ENCODE measurements at regions not wholly inside any gene's neighbourhood (a gene's known extent, or its start where the extent isn't known, plus 50 kb on each side); places are given as distances from the start of the nearest gene placed in this dataset.

GRCh38 chr18:78319961-78320360, 659.7 kb upstream of the SALL3 start:
- ATAC-seq = no peak

DNA sequence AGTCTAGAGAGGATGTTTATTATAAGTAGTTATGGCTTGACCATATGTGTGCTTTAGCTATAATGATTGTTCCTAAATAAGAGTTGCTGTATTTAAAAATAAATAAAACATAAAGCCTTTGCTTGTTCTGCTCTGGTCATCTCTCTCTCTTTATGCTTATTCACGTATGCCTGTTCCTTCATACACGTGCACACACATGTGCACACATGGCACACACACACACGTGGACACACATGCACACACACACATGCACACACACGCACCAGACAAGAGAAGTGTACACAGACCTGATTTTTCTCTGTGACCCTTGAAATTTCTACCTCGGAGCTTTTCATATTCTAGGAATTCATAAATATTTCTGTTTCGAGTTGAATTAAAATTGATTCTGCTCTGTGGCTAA, 658.2 kb upstream of the SALL3 start:
- ATAC-seq = no peak
- TF ChIP-seq ZFP3 (CRISPR knock-in tag; IDR thresholded peaks at IDR 0.05) = no peak
- TF ChIP-seq, protein P1, sequence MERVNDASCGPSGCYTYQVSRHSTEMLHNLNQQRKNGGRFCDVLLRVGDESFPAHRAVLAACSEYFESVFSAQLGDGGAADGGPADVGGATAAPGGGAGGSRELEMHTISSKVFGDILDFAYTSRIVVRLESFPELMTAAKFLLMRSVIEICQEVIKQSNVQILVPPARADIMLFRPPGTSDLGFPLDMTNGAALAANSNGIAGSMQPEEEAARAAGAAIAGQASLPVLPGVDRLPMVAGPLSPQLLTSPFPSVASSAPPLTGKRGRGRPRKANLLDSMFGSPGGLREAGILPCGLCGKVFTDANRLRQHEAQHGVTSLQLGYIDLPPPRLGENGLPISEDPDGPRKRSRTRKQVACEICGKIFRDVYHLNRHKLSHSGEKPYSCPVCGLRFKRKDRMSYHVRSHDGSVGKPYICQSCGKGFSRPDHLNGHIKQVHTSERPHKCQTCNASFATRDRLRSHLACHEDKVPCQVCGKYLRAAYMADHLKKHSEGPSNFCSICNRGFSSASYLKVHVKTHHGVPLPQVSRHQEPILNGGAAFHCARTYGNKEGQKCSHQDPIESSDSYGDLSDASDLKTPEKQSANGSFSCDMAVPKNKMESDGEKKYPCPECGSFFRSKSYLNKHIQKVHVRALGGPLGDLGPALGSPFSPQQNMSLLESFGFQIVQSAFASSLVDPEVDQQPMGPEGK (CRISPR knock-in tag; IDR thresholded peaks at IDR 0.05; ENCODE audit: borderline replicate concordance) = no peak
- no peak for TF ChIP-seq GLIS3 (CRISPR knock-in tag; IDR thresholded peaks at IDR 0.05)
- TF ChIP-seq TSHZ2 (CRISPR knock-in tag; IDR thresholded peaks at IDR 0.05) = no peak
- TF ChIP-seq, protein P2, sequence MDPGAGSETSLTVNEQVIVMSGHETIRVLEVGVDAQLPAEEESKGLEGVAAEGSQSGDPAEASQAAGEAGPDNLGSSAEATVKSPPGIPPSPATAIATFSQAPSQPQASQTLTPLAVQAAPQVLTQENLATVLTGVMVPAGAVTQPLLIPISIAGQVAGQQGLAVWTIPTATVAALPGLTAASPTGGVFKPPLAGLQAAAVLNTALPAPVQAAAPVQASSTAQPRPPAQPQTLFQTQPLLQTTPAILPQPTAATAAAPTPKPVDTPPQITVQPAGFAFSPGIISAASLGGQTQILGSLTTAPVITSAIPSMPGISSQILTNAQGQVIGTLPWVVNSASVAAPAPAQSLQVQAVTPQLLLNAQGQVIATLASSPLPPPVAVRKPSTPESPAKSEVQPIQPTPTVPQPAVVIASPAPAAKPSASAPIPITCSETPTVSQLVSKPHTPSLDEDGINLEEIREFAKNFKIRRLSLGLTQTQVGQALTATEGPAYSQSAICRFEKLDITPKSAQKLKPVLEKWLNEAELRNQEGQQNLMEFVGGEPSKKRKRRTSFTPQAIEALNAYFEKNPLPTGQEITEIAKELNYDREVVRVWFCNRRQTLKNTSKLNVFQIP (CRISPR knock-in tag; IDR thresholded peaks at IDR 0.05; ENCODE audit: borderline replicate concordance, low read depth) = no peak
- TF ChIP-seq, protein P3, sequence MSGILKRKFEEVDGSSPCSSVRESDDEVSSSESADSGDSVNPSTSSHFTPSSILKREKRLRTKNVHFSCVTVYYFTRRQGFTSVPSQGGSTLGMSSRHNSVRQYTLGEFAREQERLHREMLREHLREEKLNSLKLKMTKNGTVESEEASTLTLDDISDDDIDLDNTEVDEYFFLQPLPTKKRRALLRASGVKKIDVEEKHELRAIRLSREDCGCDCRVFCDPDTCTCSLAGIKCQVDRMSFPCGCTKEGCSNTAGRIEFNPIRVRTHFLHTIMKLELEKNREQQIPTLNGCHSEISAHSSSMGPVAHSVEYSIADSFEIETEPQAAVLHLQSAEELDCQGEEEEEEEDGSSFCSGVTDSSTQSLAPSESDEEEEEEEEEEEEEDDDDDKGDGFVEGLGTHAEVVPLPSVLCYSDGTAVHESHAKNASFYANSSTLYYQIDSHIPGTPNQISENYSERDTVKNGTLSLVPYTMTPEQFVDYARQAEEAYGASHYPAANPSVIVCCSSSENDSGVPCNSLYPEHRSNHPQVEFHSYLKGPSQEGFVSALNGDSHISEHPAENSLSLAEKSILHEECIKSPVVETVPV (CRISPR knock-in tag; IDR thresholded peaks at IDR 0.05) = no peak
- TF ChIP-seq CSDC2 (CRISPR knock-in tag; IDR thresholded peaks at IDR 0.05) = no peak
- TF ChIP-seq PPARA (CRISPR knock-in tag; IDR thresholded peaks at IDR 0.05; ENCODE audit: borderline replicate concordance) = no peak
- no peak for TF ChIP-seq RARB (CRISPR knock-in tag; IDR thresholded peaks at IDR 0.05)
- no peak for TF ChIP-seq ZNF70 (CRISPR knock-in tag; IDR thresholded peaks at IDR 0.05)
- TF ChIP-seq BACH2 (CRISPR knock-in tag; IDR thresholded peaks at IDR 0.05; ENCODE audit: borderline replicate concordance) = no peak
- TF ChIP-seq ESRRG (CRISPR knock-in tag; IDR thresholded peaks at IDR 0.05) = no peak
- TF ChIP-seq OSR1 (CRISPR knock-in tag; IDR thresholded peaks at IDR 0.05) = no peak
- no peak for TF ChIP-seq ZNF8 (CRISPR knock-in tag; IDR thresholded peaks at IDR 0.05)
- no peak for TF ChIP-seq ZFP30 (CRISPR knock-in tag; IDR thresholded peaks at IDR 0.05)
- no peak for TF ChIP-seq ARNTL (CRISPR knock-in tag; IDR thresholded peaks at IDR 0.05; ENCODE audit: borderline replicate concordance, low read depth)
- TF ChIP-seq TCF4 (CRISPR knock-in tag; IDR thresholded peaks at IDR 0.05; ENCODE audit: borderline replicate concordance) = no peak
- TF ChIP-seq CREB5 (CRISPR knock-in tag; IDR thresholded peaks at IDR 0.05; ENCODE audit: low read depth) = no peak
- no peak for TF ChIP-seq TOX (CRISPR knock-in tag; IDR thresholded peaks at IDR 0.05; ENCODE audit: borderline replicate concordance)
- no peak for TF ChIP-seq ZNF565 (CRISPR knock-in tag; conservative IDR thresholded peaks at IDR 0.05; ENCODE audit: low read depth)

More at GRCh38 chr18:78319961-78320360, 659.7 kb upstream of the SALL3 start:
- TF ChIP-seq ISL1 (CRISPR knock-in tag; IDR thresholded peaks at IDR 0.05) (no peak), SNAI2 (CRISPR knock-in tag; IDR thresholded peaks at IDR 0.05) (no peak), BACH2 (CRISPR knock-in tag; IDR thresholded peaks at IDR 0.05; ENCODE audit: borderline replicate concordance) (no peak), PPARA (CRISPR knock-in tag; IDR thresholded peaks at IDR 0.05; ENCODE audit: borderline replicate concordance) (no peak), ZNF565 (CRISPR knock-in tag; conservative IDR thresholded peaks at IDR 0.05; ENCODE audit: low read depth) (no peak), ZFP30 (CRISPR knock-in tag; IDR thresholded peaks at IDR 0.05) (no peak), ZC3H10 (CRISPR knock-in tag; IDR thresholded peaks at IDR 0.05) (no peak)
- TF ChIP-seq, protein P1 (CRISPR knock-in tag; IDR thresholded peaks at IDR 0.05; ENCODE audit: borderline replicate concordance) = no peak
